OCI-LY1 (cell line): ENCODE measurements at regions not wholly inside any gene's neighbourhood (a gene's known extent, or its start where the extent isn't known, plus 50 kb on each side); places are given as distances from the start of the nearest gene placed in this dataset.

Experiments used
- EZH2 ChIP-seq: fragments of 200-600 bp; sonication (generic), shearing (Covaris generic); IDR thresholded peaks from 2 replicates; pipeline ENCODE4 v1.8.0; 2017; ENCODE audit warnings: borderline replicate concordance, mixed run types, mild to moderate bottlenecking, antibody characterized with exemption, low read length, moderate library complexity, mixed read lengths
- TF ChIP-seq, protein P1 (sequence below): fragments of 200-600 bp; sonication (generic), shearing (Covaris generic); IDR thresholded peaks from 2 replicates; pipeline ENCODE4 v1.5.1; 2017; ENCODE audit warnings: mild to moderate bottlenecking, antibody characterized with exemption, low read length, moderate library complexity, mixed read lengths

DNA sequence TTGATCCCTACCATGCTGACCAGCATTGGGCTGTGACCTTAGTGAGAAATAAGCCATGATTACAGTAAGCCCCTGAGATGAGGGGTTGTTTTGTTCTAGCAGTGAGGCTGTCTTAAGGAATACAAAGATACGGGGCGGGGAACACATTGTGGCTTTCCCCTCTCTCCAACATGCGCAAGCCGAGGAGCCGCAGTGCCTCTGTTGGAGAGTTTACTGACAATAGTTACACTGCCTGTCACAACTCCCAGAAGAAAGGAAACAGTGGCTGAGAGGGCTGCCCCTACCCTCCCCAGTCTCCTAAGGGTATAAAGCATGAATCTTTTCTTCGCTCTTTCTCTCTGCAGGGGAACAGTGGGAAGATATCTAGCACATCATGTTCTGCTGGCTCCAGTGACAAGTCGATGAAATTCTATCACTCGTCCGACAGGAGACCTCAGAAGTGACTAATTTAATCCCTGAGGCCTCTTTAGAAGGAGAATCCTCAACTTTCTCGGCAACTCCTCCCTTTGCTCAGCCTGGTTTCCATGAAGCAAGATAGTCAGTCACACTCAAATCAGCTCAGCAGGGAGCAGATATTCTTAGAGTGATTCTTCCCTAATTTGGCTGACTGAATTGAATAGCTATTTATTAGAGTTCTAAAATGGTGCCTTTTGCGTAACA is 409.0 kb upstream of the PROK2 start:
- no peak for TF ChIP-seq EZH2
- TF ChIP-seq, protein P1, sequence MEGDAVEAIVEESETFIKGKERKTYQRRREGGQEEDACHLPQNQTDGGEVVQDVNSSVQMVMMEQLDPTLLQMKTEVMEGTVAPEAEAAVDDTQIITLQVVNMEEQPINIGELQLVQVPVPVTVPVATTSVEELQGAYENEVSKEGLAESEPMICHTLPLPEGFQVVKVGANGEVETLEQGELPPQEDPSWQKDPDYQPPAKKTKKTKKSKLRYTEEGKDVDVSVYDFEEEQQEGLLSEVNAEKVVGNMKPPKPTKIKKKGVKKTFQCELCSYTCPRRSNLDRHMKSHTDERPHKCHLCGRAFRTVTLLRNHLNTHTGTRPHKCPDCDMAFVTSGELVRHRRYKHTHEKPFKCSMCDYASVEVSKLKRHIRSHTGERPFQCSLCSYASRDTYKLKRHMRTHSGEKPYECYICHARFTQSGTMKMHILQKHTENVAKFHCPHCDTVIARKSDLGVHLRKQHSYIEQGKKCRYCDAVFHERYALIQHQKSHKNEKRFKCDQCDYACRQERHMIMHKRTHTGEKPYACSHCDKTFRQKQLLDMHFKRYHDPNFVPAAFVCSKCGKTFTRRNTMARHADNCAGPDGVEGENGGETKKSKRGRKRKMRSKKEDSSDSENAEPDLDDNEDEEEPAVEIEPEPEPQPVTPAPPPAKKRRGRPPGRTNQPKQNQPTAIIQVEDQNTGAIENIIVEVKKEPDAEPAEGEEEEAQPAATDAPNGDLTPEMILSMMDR = no peak
